Tibial artery (tissue), 4 donors: ENCODE measurements at regions not wholly inside any gene's neighbourhood (a gene's known extent, or its start where the extent isn't known, plus 50 kb on each side); places are given as distances from the start of the nearest gene placed in this dataset.

Source experiments
- DNase-seq, 2 donors: peaks; one replicate each; pipeline ENCODE4 v3.0.0-alpha.2; 2019
- H3K27ac ChIP-seq, 2 donors: fragments of 200-600 bp; sonication (generic) in 1 of 2; 1 replicate in 1 of 2; 2 replicates in 1 of 2; pipeline ENCODE4 v1.5.1; 2018 to 2019; ENCODE audit warnings: mild to moderate bottlenecking in 1 of 2
- H3K27me3 ChIP-seq, 2 donors: fragments of 200-600 bp; sonication (generic) in 1 of 2; one replicate each; pipeline versions ENCODE4 v1.5.1 to v1.6.0; 2016 to 2019
- H3K36me3 ChIP-seq, 3 donors: fragments of 200-600 bp; sonication (generic) in 2 of 3; one replicate each; pipeline ENCODE4 v1.5.1; 2016 to 2019; ENCODE audit warnings: mild to moderate bottlenecking in 2 of 3
- H3K4me1 ChIP-seq, 4 donors: fragments of 200-600 bp; sonication (generic) in 2 of 4; 1 replicate in 3 of 4; 2 replicates in 1 of 4; pipeline ENCODE4 v1.5.1; 2016 to 2019
- H3K4me3 ChIP-seq, 2 donors: fragments of 200-600 bp; sonication (generic) in 1 of 2; 1 replicate in 1 of 2; 2 replicates in 1 of 2; pipeline ENCODE4 v1.5.1; 2018 to 2019; ENCODE audit warnings: mild to moderate bottlenecking in 2 of 2
- H3K9me3 ChIP-seq, 3 donors: fragments of 200-600 bp; sonication (generic) in 1 of 3; one replicate each; pipeline ENCODE4 v1.5.1; 2016 to 2019
- intact Hi-C: fragments of 100-400 bp; cut with DNase I; formaldehyde crosslinking; loops from one replicate; pipeline ENCODE4 v1.15.0; 2023; ENCODE audit warnings: low total_unique reads
- TF ChIP-seq, protein P1 (sequence below), 2 experiments: fragments of 200-600 bp in 1 of 2; fragments of 450-650 bp in 1 of 2; IDR thresholded peaks; one replicate each; pipeline ENCODE4 v1.5.1; 2017 to 2019; ENCODE audit warnings: antibody characterized with exemption in 2 of 2, mild to moderate bottlenecking in 1 of 2, moderate library complexity in 1 of 2

DNA sequence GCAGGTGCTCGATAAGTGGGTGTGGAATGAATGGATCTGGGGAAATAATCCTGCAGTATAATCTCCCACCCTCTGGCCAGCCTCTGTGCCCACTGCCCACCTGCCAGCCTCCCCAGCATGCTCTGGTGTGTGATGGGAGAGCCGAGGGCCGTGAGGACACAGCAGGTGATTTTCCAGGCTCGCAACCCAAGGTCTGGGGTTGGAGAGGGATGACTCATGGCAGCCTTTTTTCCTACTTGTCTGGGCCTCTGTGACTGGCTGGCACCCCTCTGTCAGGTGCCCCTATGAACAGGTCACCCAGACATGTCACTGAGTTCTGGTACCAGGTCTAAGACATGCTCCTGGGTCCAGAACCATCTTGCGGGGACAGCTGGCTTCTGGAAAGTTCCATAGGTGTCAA is 385.7 kb upstream of the TNRC6C start:
- Histone ChIP-seq H3K36me3 (no peaks in the 10 kb centered on the region), H3K27me3 (no peaks in the 10 kb centered on the region), H3K4me3 (no peak overlapping the region), H3K4me1 (peaks cover 0 to 34% (median 21%) of the 10 kb centered on the region in 4 donors), H3K9me3 (no peaks in the 10 kb centered on the region), H3K27ac (no peak overlapping the region)
- intact Hi-C loops = no loop called here
- TF ChIP-seq, protein P1, sequence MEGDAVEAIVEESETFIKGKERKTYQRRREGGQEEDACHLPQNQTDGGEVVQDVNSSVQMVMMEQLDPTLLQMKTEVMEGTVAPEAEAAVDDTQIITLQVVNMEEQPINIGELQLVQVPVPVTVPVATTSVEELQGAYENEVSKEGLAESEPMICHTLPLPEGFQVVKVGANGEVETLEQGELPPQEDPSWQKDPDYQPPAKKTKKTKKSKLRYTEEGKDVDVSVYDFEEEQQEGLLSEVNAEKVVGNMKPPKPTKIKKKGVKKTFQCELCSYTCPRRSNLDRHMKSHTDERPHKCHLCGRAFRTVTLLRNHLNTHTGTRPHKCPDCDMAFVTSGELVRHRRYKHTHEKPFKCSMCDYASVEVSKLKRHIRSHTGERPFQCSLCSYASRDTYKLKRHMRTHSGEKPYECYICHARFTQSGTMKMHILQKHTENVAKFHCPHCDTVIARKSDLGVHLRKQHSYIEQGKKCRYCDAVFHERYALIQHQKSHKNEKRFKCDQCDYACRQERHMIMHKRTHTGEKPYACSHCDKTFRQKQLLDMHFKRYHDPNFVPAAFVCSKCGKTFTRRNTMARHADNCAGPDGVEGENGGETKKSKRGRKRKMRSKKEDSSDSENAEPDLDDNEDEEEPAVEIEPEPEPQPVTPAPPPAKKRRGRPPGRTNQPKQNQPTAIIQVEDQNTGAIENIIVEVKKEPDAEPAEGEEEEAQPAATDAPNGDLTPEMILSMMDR (IDR thresholded peaks at IDR 0.05) = no peak
- DNase-seq = peak in 1 of 2 donors; percentile 56

DNA sequence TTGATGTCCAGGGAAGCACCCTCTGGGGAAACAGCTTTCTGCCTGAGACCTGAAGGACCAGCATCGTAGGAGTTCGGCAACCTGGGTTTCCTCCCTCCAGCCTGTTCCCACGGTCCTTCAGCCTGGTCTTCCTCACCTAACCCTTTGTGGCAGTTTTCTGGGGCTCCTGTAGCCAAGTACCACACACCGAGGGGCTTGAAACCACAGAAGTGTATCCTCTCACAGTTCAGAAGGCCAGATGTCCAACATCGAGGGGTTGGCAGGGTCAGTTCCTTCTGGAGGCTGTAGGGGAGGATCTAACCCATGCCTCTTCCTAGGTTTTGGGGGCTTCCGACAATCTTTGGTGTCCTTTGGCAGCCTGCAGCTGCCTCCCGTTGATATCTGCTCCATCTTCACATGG is 381.0 kb upstream of the TNRC6C start:
- Histone ChIP-seq H3K9me3 (no peaks in the 10 kb centered on the region), H3K27ac (no peak overlapping the region), H3K27me3 (no peaks in the 10 kb centered on the region), H3K4me1 (peaks cover 0 to 27% (median 6%) of the 10 kb centered on the region in 4 donors), H3K4me3 (no peak overlapping the region), H3K36me3 (no peaks in the 10 kb centered on the region)
- intact Hi-C loops = no loop called here
- TF ChIP-seq, protein P1 (IDR thresholded peaks at IDR 0.05) = no peak
- peak in 1 of 2 donors; percentile 21 for DNase-seq

DNA sequence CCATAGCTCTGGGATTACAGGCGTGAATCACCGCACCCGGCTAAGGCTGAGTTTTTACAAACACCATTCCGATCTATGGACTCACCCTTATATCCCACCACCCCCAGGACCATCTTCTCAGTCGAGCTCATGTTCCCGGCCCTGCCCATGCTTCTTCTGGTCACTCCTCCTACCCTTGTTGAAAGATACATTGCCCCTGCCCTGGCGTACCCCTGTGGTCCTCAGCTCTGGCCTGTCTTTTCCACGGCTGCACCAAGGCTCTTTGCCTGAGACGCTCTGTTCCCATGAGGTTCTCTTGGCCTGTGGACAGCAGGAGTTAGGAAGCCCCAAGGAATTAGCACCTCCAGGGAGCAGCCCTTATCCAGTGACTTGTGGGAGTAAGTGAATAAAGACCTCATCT is 379.4 kb upstream of the TNRC6C start:
- Histone ChIP-seq H3K27me3 (no peaks in the 10 kb centered on the region), H3K4me1 (peaks cover 0 to 11% (median under 1%) of the 10 kb centered on the region in 4 donors), H3K9me3 (no peaks in the 10 kb centered on the region), H3K36me3 (no peaks in the 10 kb centered on the region), H3K27ac (no peak overlapping the region), H3K4me3 (no peak overlapping the region)
- peak in 1 of 2 donors; percentile 43 for DNase-seq
- TF ChIP-seq, protein P1 (IDR thresholded peaks at IDR 0.05) = no peak
- intact Hi-C loops = no loop called here

DNA sequence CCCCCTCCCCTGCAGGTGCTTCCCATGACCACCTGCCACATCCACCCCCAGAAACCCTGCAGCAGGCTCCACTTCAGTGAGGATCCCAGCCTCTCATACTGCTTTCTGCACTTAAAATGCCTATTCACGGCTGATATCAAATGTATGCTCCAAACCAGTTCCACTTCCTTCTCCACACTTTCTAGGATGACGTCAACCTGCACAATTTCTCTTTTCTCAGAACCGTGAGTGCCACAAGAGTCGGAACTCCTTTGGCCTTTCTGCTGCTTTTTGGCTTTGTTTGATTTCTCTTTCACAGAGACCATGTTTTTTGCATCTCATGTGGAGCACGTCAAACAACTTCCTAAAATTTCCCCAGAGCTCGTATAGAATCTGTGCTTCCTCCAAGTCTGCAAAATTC is 378.8 kb upstream of the TNRC6C start:
- Histone ChIP-seq H3K36me3 (no peaks in the 10 kb centered on the region), H3K4me1 (peaks cover 0 to 10% (median 0%) of the 10 kb centered on the region in 4 donors), H3K4me3 (no peak overlapping the region), H3K27ac (no peak overlapping the region), H3K27me3 (no peaks in the 10 kb centered on the region), H3K9me3 (no peaks in the 10 kb centered on the region)
- TF ChIP-seq, protein P1 (IDR thresholded peaks at IDR 0.05) = no peak
- no peak for DNase-seq
- intact Hi-C loops = no loop called here

DNA sequence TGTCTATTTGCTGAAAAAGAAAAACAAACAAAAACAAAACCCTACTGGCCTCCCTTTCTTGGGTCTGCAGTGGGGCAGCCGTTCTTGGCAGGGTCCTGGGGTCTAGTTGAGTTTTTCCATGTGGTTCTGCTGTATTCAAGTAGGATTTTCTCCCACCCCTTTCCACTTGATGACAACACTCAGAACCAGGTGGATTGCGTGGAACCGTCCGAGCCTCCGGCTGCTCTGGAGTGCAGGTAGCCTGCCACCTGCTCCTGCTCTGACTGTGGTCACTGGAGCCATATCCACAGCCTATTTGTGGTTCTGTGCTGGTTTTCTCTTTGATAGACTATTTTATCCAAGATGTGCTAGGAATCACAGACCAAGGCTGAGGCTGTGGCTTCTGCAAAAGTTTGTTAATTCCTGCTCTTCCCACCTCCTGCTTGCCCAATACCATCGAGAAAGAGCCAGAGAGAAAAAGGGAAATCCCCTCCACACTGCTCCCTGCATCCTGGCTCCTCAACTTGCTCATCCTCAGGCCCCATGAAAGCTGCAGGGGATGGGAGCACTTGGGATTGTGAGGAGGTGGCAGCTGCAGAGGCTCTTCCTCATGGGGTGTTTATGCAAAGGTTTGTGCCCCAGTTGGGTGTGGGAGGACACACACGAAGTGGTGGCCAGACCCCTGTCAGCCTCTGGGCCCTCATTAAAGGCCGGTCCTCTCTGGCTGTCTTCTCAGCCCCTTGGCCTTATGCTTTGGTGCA is 377.8 kb upstream of the TNRC6C start:
- Histone ChIP-seq H3K4me3 (no peak overlapping the region), H3K27ac (no peak overlapping the region), H3K4me1 (peaks cover 0 to 10% (median 0%) of the 10 kb centered on the region in 4 donors), H3K36me3 (no peaks in the 10 kb centered on the region), H3K9me3 (no peaks in the 10 kb centered on the region), H3K27me3 (no peaks in the 10 kb centered on the region)
- peak in 1 of 2 donors; percentile 39 for DNase-seq
- TF ChIP-seq, protein P1 (IDR thresholded peaks at IDR 0.05) = no peak
- intact Hi-C loops = no loop called here
